Iris pigment epithelial cell (primary cell): ENCODE measurements at regions not wholly inside any gene's neighbourhood (a gene's known extent, or its start where the extent isn't known, plus 50 kb on each side); places are given as distances from the start of the nearest gene placed in this dataset.
"Not testable (repeated sequence)": the region's sequence is repeated elsewhere in the genome, so short reads cannot be mapped to it uniquely, and the experiment has no call there.

Experiments used
- DNase-seq: peaks from one replicate; pipeline ENCODE4 v3.0.0-alpha.2; 2011; ENCODE audit warnings: low read depth

DNA sequence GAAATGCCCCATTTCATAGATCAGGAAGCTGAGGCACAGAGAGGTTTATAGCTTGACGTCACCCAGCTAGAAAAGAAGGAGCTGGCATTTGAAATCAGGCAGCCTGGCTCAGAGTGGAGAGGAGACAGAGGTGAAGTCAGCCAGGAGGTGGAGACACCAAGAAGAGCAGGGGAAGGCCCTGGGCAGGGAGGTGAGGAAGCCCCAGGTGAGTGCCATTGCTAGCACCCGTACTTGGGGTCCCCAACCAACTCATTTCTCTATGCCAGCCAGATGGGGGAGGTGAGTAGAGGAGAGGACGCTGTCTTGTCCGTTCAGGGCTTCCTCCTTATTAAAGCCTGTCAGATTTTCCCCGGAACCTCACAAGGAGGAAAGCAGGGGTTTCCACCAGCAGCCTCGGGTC, 149.6 kb upstream of the TLE3 start:
- DNase-seq: no peak

DNA sequence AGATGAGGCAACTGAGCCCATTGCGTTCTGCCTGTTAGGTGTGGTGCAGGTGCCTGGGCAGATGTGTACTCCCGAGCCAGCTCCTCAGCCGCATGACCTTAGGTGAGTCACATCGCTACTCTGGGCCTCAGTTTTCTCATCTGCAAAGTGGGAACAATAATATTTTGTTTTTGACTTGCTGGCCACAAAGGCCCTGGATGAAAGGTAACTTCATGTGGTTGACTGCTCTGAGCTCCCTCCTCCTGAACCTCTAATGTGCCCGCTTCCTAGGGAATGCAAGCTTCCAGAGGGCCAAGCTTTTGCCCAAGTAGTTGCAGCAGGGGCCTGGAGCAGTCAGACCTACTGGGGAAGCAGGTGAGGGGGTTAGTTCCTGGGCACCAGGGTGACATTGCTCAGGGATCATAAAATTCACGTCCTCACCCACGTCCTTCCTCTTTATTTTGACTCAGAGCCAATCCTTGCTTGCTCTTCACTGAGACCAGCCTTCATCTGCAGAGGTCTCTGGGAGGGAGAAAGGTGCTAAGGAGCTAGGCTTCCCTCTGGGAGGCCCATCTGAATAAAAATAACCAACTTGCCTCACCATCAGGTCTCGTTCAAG, 149.0 kb upstream of the TLE3 start:
- DNase-seq: no peak

DNA sequence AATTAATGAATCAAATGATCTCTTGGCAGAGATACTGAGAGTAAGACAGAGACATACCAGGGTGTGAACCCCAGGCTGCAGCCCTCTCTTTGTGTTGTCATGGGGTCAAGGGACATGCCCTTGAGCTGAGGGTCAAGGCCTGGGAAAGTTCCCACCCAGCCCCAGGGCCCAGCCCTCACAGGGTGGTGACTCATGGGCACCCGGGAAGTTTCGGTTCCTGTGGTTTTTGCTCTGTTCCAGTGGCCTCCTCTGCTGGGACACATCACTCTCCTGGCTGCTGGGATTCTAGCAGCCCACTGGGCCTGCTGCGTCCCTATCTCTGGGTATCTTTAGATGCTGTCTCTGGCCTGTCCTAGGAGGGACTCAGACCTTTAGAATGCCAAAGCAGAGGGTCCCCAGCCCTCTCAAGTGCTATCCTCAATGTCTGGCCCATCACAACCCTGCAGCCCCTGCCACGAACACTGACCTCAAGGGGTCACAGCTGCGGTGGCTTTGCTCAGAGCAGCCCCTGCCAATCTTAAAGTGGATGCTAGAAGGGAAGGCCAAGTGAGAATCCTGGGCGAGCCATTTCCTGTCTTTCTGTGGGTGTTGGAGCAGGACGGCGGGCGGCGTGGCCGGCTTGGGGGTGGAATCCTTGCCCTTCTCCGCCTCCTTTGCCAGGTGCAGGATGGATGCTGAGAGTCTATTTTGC, 148.4 kb upstream of the TLE3 start:
- DNase-seq: peak; percentile 57

DNA sequence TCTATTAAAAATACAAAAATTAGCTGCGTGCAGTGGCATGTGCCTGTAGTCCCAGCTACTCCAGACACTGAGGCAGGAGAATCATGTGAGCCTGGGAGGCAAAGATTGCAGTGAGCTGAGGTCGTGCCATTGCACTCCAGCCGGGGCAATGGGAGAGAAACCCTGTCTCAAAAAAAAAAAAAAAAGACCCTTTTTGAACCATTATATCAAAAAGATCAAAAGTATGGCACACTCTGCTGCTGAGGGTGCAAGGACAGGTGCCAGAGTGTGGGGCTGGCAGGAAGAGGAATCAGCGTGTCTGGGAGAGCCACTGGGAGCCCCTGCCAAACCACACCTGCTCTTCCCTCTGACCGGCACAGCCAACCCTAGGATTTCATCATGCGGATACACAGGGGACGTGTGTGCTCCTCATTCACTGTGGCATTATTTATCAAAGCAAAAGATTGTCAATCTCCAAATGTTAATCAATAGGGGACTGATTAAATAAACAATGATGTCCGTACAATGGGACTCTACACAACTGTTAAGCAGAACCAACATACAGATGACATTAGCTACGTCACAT, 147.3 kb upstream of the TLE3 start:
- no peak for DNase-seq

DNA sequence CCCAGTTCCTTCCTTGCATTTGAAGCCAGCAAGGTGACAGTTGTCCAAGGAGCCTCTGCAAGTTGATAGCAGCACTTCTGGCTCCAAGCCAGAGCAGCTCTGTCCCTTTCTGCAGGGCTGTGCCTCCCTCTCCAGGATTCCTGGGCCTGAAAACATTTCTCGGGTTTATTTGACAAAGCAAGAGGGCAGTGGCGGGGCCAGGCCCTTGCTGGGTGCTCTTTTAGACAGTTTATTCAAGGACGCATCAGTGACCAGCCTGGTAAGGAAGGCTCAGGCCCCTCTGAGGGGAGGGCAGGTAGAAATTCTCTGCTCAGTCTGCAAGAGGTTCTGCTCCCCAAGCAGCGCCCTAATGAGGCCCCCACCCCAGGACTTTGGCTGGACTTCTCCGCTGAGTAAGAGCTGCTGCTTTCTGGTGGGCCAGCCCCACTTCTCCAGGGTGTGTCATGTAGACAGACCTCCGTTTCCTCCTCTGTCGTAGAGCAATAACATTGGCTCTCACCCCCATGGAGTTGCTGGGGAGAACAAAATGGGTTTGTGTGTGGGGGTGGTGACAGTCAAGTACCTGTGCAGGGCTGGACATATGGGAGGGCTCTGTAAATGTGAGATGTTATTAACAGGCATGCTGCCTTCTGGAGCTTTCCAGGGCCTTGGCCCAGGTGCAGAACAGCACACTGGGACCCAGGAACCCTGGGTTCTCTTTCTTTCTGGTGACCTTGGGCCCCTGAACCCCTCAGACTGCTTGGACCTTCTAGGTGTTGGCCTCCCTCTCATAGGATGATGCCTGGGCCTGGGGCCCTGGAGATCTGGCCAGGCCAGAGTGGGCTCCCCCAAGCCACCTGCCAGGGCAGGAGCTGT, 146.2 kb upstream of the TLE3 start:
- DNase-seq: no peak

DNA sequence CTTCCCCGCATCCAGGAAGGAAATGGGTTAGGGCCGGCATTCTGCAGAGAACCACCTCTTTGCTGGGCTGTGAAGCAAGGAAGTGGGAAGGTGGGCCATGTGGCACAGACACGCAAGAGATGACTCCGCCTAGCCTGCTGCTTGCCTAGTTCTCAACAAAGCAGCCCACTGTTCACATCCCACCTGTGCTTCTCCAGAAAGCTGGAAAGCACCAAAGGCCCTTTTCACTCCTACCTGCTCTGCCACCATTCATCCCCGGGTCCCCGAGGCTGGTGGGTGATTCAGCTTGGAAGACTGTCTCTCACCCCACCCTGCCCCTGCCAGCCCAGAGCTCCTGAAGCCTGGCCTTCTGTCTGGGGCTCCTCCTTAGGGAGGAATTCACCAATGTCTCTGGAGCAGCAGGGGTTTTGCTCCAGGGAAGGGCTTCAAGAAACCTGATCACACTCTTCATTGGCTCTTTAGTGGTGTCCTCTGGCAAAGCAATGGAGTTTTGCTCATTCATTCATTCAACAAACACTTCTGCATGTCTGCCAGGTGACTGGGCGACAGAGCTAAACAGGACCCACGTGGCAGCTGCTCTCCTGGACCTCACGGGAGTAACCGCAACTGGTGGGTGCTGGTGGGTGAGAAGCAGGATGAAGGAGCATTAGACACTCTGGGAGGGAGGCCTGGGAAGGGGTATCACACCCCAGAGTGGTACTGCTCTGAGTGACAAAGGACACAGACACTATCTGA, 145.4 kb upstream of the TLE3 start:
- DNase-seq: no peak

DNA sequence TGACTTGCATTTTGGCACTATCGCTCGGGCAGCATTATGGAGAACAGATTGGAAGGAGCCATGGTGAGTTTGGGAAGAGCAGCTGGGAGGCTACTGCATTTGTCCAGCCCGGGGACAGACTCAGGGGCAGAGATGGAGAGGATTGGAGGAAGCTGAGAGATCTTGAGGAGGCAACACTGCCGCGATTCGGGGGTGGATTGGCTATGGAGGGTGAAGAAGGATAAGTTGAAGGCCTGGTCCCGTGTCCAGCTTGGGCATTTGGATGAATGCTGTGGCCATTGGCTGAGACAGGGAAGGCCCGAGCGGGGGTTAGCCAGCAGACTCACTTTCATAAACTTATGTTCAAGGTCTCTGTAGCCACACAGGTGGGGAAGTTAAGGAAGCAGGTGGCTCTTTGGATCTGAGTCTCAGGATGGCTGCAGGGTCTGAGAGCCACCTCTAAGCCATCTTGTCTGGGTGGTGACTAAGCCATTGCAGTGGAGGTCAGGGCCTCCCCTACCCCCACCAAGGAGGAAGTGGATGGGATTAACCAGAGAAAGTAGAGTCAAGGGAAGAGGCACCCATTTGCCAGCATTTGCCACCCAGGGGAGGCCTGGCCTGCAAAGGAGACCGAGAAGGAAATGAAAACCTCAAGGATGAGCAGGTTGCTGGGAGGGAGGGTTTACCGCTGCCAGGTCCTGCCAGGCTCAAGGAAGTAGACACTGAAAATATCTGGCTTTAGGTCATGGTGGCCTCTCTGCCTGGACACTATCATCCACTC, 144.0 kb upstream of the TLE3 start:
- DNase-seq: no peak

DNA sequence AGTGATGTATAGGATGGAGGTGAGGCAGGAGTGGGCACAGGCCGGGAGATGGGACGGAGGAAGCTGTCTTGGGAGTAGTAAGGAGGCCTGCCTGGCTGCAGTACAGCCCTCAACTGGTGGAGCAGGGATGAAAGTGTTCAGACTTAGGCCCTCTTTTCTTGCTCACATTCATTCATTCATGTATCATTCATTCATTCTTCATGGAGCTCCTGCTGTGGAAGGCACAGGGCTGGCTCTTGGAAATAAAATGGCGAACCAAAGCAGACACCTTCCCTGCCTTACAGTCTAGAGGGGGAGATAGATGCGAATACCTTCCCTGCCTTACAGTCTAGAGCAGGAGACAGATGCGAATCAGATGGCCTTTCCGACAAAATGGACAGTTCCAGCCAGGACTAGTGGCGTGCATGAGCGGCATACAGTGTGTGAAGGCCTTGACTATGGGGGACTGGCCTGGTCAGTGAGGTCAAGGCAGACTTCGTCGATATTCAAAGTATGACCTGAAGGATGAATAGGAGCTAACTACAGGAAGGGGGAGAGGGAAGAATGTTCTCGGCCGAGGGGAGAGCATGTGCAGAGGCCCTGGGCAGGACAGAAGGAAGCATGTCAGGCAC, 143.2 kb upstream of the TLE3 start:
- no peak for DNase-seq

DNA sequence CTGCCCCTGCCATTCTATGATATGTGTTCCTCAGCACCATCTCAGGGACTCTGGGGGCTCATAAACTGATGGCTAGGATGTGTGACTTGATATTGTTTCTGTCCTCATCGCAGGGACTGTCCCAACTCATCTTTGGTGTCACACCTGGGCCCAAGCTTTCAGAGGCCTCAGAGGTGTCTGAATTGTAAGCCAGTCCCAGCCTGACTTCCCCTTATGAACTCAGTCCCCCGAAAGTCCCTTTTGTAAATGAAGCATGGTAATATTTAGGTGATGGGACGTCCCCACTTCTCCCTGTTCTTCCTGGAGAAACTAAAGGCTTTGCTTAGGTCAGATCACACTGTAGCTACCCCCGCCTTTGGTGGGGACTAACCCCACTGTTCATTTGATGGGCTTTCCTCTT, 142.4 kb upstream of the TLE3 start:
- DNase-seq: no peak

DNA sequence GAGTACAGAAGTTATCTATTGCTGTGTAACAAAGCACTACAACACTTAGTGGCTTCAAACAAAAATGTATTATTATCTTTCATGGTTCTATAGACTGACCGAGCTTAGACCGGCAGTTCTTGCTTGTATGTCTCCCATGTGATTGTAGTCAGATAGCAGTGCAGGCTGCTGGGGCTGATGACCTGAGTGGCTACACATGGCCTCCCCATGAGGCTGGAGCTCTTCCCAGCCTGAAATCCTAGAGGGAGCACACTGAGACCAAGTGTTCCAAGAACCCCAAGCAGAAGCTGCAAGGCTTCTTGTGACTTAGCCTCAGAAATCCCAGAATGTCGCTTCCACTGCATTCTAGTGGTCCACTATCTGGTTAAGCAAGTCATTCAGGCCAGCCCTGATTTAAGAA, 141.2 kb upstream of the TLE3 start:
- DNase-seq: no peak

DNA sequence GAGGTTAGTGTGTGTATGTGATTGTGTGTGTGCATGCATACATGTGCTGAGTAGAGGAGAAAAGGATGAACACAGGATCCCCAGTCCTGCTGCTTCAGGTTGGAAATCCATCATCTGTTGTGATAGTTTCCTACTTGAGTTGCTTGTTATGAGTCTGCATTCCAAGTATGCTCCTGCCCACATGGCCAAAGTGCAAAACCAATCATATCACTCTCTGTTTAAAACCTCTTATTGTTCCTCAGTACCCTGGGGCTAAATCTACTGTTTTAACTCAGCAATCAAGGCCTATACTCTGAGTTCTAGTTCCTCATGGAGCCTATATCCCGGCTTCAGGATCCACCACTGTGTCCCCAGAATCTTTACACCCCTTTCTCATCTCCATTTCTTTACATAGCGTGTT, 139.9 kb upstream of the TLE3 start:
- no peak for DNase-seq

DNA sequence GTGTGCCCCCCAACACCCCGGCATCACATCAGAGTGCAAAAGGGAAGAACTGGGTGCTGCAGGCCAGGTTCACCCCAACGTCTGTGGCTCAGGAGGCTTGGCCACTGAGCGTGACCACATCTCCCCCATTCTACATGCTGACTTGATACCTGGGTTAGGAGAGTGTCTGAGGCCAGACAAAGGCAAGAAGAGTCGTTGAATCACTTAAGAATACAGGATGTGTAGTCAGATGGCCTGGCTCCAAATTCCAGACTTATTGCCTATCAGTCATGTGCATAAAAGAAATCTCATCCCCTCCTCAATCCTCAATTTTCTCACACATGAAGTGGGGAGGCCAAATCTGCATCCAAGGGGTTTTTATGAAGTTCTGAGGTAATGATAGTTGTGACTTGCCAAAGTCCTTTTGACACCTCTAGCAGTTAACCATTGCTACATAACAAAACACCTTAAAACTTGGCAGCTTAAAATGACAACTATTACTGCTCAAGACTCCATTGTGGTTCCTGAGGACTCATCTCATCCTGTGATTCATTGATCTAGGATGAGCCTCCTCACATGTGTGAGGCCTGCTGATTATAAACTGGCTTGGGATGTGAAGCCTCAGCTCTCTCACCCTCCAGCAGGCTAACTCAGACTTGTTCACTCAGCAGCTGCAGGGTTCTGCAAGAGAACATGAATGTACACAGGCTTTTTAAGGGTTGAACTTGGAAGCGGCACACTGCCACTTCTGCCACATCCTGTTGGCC, 138.8 kb upstream of the TLE3 start:
- peak; percentile 88 for DNase-seq

DNA sequence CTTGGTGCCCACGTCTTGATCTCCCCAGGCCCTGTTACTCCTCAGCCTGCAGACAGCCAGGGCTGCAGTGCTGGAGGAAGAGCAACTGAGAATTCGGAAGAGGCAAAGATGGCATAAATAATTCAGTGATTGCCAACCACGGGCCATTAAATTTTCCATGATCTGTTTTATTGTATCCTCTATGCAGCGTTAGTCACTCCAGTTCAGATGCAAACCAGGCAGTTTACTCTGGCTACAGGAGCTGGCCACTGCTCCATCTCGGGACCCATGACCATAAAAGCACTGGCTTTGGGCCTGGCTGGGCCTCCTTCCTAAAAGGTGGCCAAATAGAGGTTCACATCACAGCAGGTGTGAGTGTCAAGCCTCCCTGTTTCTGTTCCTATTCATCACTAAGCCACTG, 137.6 kb upstream of the TLE3 start:
- DNase-seq: no peak

DNA sequence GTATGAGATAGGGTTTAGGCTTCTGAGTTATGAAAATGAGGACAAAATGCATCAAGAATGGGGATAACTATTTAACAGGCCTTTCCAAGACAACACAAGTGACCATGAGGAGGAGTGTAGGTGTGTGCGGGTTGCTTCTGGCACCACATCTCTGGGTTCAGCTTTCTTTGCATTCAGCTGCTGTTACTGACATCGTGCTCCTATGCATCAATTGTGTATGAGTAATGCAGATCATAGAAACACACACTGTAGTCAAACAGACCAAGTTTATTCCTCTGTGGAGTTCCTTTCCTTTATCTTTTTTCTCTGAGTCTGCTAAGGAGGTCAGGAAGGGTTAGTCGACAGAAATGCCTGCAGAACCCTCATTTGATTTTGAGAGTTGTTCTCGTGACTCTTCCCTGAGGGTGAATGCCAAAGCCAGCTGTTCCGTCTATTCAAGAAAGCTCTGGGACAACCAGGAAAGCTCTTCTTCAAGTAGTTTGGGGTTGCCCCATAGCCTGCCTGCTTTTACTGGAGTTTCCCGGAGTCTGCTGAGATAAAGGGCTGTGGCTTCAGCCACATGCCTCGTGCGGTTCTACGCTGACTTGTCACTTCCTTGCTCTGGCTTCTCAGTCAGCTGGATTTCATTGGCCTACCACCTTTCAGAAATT, 136.7 kb upstream of the TLE3 start:
- DNase-seq: peak; percentile 79

DNA sequence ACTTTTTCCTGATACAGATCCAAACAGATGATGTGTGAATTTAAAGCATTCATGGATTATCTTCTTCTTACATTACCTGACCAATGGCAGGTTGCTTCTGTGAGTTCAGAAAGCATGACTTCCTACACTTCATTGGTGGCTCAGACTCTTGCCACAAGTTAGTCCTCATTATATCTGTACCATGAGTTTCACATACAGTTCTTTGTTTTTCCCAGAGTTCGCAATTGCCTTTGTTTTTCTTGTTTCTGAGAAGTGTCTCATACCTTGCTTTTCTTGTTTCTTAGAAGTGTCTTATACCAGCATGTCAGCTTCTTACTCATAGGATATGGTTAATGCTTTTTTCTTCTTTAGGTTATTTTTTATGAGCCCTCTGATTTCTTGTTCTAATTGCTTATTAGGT, 133.8 kb upstream of the TLE3 start:
- no peak for DNase-seq

DNA sequence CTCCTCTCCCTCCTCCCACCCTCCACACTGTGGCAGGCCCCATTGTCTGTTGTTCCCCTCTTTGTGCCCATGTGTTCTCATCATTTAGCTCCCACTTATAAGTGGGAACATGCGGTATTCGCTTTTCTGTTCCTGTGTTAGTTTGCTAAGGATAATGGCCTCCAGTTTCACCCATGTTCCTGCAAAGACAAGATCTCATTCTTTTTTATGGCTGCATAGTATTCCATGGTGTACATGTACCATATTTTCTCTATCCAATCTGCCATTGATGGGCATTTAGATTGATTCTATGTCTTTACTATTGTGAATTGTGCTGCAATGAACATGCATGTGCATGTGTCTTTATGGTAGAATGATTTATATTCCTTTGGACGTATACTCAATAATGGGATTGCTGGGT, 130.2 kb upstream of the TLE3 start:
- not testable (repeated sequence) for DNase-seq

DNA sequence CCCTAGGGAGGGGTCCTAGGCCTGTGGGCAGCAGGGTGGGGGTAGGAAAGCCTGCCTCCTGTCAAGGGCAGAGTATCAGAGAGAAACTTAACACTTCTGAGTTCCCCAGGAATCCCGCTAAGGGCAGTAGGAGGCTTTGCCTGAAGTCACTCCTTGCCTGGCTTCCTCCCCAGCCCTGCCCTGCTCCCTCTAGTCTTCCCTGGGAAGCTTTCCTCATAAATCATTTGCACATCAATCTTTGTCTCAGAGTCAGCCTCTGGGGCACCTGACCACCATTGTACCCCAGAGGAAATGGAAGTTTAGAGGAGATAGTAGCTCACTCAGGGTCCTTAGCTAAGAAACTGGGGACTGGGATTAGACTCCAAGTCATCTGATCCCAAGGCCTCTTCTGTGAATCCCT, 129.4 kb upstream of the TLE3 start:
- no peak for DNase-seq

DNA sequence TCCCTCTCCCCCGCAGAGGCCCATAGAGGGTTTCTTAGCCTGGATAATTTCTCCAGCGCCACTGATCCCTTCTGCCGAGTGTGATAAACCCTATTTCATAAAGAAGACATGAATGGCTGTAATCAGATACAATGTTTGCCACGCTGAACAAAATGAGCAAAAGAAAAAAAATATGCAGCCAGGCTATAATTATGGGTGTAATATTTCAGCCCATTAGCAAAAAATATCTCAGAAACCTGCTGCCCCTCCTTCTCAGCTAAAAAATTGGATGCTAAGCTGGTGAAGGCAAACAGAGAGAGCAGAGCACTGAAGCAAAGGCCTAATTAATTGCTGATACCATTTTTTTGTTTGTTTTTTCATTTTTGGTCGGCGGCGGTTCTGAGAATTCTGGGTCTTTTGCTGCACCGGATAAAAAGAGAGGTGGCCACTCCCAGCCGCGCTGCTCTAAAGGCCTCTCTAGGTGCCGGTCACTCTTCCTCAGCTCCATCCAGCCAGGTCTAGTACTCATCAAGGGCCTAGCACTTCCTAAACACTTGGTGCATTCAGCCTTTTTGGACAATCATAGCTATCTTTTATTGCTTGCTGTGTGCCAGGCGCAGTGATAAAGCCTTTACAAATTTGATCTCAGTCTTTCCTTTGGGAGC, 128.7 kb upstream of the TLE3 start:
- DNase-seq: no peak

DNA sequence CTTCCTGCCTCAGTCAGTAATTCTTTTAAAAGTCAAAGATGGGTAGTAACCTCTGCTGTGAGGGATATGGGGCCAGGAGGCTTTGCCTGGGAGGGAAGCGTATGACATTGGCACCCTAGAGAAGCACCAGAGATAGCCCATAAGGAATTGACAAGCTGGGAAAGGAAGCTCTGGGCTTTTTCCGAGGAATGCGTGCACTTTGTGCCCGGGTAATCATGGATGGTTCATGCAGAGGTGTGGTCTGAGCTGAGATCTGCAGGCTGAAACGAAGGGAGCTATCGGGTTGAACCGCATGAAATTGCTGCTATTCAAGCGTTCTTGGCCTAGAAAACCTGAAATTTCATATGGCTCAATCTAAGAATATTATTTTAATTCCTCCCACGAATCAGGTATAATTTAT, 127.7 kb upstream of the TLE3 start:
- no peak for DNase-seq
